ENCODE measurements at regions not wholly inside any gene's neighbourhood (a gene's known extent, or its start where the extent isn't known, plus 50 kb on each side); places are given as distances from the start of the nearest gene placed in this dataset.

DNA sequence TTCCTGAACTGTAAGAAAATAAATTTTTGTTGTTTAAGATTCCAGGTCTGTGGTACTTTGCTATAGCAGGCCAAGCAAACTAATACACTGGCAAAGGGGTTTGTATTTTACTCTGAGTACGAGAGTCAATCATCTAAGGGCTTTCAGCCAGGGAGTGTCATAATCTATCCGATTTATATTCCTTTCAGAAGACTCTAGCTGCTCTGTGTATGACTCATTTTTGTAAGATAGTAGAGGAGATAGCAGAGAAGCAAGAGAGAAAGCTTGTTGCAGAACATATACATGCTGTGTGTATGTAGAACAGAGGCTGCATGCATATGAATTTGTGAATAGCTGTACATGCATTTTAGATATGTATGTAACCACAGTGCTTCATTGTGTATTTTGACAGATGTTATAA lies 577.9 kb upstream of the EPHA6 start:
- Histone ChIP-seq H3K4me3 (no peak overlapping the region), H3K9me3 (peaks cover 0 to 10% of the 10 kb centered on the region in 2 donors), H3K27ac (no peak overlapping the region), H3K36me3 (no peaks in the 10 kb centered on the region), H3K4me1 (no peaks in the 10 kb centered on the region), H3K27me3 (no peaks in the 10 kb centered on the region)
- ATAC-seq, result no peak
- intact Hi-C loops (cut with DNase I), result no loop called here
- TF ChIP-seq, protein P1, sequence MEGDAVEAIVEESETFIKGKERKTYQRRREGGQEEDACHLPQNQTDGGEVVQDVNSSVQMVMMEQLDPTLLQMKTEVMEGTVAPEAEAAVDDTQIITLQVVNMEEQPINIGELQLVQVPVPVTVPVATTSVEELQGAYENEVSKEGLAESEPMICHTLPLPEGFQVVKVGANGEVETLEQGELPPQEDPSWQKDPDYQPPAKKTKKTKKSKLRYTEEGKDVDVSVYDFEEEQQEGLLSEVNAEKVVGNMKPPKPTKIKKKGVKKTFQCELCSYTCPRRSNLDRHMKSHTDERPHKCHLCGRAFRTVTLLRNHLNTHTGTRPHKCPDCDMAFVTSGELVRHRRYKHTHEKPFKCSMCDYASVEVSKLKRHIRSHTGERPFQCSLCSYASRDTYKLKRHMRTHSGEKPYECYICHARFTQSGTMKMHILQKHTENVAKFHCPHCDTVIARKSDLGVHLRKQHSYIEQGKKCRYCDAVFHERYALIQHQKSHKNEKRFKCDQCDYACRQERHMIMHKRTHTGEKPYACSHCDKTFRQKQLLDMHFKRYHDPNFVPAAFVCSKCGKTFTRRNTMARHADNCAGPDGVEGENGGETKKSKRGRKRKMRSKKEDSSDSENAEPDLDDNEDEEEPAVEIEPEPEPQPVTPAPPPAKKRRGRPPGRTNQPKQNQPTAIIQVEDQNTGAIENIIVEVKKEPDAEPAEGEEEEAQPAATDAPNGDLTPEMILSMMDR (IDR thresholded peaks at IDR 0.05), result no peak
- no peak for DNase-seq

DNA sequence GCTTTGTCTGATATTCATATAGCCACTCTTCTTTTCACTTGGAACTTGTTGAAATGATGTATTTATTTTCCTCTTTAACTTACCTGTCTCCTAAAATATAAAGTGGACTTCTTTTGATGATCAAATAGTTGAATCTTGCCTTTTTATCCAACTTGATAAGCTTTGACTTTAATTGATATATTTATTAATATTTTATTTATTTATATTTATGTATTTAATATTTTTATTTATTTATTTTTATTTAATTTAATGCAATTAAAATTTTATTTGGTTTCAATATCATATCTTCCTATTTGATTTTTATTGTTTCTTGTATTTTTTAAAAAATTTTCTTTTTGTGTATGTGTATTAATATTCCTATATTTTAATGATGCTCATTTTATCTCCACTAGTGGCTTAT lies 555.1 kb upstream of the EPHA6 start:
- ATAC-seq, result no peak
- Histone ChIP-seq H3K27ac (no peak overlapping the region), H3K27me3 (no peaks in the 10 kb centered on the region), H3K4me3 (no peak overlapping the region), H3K4me1 (no peaks in the 10 kb centered on the region), H3K36me3 (no peaks in the 10 kb centered on the region), H3K9me3 (peaks cover 0 to 8% of the 10 kb centered on the region in 2 donors)
- TF ChIP-seq, protein P1 (IDR thresholded peaks at IDR 0.05), result no peak
- DNase-seq, result no peak
- intact Hi-C loops (cut with DNase I), result no loop called here

DNA sequence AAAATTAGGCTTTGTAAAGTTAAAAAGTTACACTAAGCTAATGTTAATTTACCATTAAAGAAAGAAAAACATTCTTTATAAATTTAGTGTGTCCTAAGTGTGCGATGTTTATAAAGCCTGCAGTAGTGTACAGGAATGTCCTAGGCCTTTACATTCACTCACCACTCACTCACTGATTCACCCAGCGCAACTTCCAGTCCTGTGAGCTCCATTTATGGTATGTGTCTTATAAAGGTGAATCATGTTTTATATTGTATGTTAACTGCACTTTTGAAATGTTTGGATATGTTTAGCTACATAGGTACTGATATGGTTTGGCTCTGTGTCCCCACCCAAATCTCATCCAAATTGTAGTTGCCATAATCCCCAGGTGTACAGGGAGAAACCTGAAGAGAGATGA lies 549.7 kb upstream of the EPHA6 start:
- H3K36me3 ChIP-seq, result no peaks in the 10 kb centered on the region
- H3K9me3 ChIP-seq, result peaks cover 0 to 8% of the 10 kb centered on the region in 2 donors
- TF ChIP-seq, protein P1 (IDR thresholded peaks at IDR 0.05), result no peak
- H3K4me1 ChIP-seq, result no peaks in the 10 kb centered on the region
- no peak overlapping the region for H3K27ac ChIP-seq
- ATAC-seq, result no peak
- intact Hi-C loops (cut with DNase I), result no loop called here
- no peak overlapping the region for H3K4me3 ChIP-seq
- DNase-seq, result no peak
- no peaks in the 10 kb centered on the region for H3K27me3 ChIP-seq

DNA sequence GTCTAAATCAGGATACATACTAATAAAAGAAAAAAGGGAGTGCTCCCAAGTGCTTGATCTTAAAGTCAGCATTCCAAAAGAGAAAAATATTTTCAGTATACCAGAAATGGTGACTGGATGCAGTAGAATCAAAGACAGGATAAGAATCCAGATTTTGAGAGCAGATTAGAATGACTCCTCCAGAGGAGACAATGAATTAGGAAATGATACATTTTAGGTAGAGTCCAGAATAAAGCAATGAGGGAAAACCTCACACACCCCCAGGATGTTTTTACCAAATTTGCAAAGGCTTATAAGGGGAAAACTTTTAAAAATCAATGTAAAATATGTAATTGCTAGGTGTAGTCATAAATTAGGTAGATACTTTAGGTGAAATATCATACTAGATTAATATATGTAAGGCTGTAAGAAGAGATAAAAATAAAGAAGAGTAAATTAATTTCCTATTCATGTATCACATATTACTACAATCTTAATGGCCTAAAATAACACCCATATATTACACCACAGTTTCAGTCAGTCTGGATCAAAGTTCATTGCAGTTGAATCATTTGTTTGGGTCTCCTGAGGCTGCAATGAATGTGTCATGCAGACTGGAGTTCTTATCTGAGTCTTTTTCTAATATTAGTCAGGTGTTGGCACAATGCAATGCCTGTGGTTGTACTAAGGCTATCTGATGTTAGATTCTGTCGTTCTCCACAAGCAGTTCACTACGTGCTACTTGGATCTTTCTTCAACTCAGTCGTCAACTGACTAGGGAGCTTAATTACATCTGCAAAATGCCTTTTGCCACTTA lies 547.8 kb upstream of the EPHA6 start:
- no peak for DNase-seq
- intact Hi-C loops (cut with DNase I), result no loop called here
- H3K27me3 ChIP-seq, result no peaks in the 10 kb centered on the region
- no peaks in the 10 kb centered on the region for H3K36me3 ChIP-seq
- H3K4me3 ChIP-seq, result no peak overlapping the region
- no peak overlapping the region for H3K27ac ChIP-seq
- H3K9me3 ChIP-seq, result no peaks in the 10 kb centered on the region
- no peaks in the 10 kb centered on the region for H3K4me1 ChIP-seq
- ATAC-seq, result no peak
- TF ChIP-seq, protein P1 (IDR thresholded peaks at IDR 0.05), result no peak

DNA sequence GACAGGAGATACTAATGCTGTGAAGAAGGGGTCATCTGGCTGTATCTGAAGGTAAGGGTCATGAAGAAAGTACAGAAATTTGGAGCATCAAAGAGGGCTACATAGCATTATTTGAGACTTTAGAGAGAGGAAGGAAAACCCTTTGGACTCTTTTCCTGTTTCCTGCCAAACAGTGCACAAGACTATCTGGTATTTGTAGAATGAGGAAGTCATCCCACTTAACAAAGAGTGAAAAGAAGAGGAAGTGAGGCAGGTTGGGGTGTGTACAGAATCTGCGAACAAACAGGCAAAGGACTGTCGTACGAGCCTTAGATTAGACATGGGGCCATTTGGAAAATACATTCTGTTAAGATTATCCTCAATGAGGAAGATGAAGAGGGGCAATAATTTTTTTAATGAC lies 546.8 kb upstream of the EPHA6 start:
- DNase-seq, result no peak
- Histone ChIP-seq H3K4me3 (no peak overlapping the region), H3K9me3 (no peaks in the 10 kb centered on the region), H3K36me3 (no peaks in the 10 kb centered on the region), H3K27me3 (no peaks in the 10 kb centered on the region), H3K27ac (no peak overlapping the region), H3K4me1 (no peaks in the 10 kb centered on the region)
- intact Hi-C loops (cut with DNase I), result no loop called here
- ATAC-seq, result no peak
- TF ChIP-seq, protein P1 (IDR thresholded peaks at IDR 0.05), result no peak

Measured in left lung (tissue), 4 donors.